ENCODE measurements at regions not wholly inside any gene's neighbourhood (a gene's known extent, or its start where the extent isn't known, plus 50 kb on each side); places are given as distances from the start of the nearest gene placed in this dataset.

- H3K4me1 ChIP-seq (ENCODE audit: insufficient read depth, low read length): peaks cover 10% of the 10 kb centered on the region
- H3K4me3 ChIP-seq (ENCODE audit: low read length): no peak overlapping the region
- H3K4me1 Mint-ChIP-seq: peaks cover 11 to 20% (median 17%) of the 10 kb centered on the region in 3 donors
- H3K36me3 Mint-ChIP-seq: no peaks in the 10 kb centered on the region
- POLR2A ChIA-PET: no interaction called here
- no peak overlapping the region for H3K27ac ChIP-seq (ENCODE audit: low read depth, low read length)
- H3K36me3 ChIP-seq (ENCODE audit: insufficient read depth, low read length): no peaks in the 10 kb centered on the region
- H3K27me3 ChIP-seq (ENCODE audit: insufficient read depth, low read length, poor library complexity, severe bottlenecking): no peaks in the 10 kb centered on the region
- peaks cover 0 to 1% of the 10 kb centered on the region in 2 donors for H3K27me3 Mint-ChIP-seq
- DNase-seq: no peak
- H3K9me3 Mint-ChIP-seq: peaks cover 0 to 1% (median 0%) of the 10 kb centered on the region in 5 donors
- no peak overlapping the region for H3K4me3 Mint-ChIP-seq
- H3K27ac Mint-ChIP-seq: peak overlapping the region in 1 of 8 donors; percentile 28
- H3K9me3 ChIP-seq (ENCODE audit: low read length): no peaks in the 10 kb centered on the region
- CTCF ChIA-PET: no interaction called here
Observed at GRCh38 chr15:87758794-87759418, 497.6 kb downstream of the NTRK3 start.

GRCh38 chr15:87757084-87757483, 499.5 kb downstream of the NTRK3 start:
- DNase-seq: no peak
- ChIA-PET CTCF (no interaction called here), POLR2A (no interaction called here)
- Mint-ChIP-seq H3K4me1 (peaks cover 8 to 14% (median 13%) of the 10 kb centered on the region in 3 donors), H3K9me3 (no peaks in the 10 kb centered on the region), H3K36me3 (no peaks in the 10 kb centered on the region), H3K4me3 (no peak overlapping the region), H3K27ac (no peak overlapping the region), H3K27me3 (peaks cover 0 to 1% of the 10 kb centered on the region in 2 donors)
- Histone ChIP-seq H3K27me3 (ENCODE audit: insufficient read depth, low read length, poor library complexity, severe bottlenecking) (no peaks in the 10 kb centered on the region), H3K9me3 (ENCODE audit: low read length) (no peaks in the 10 kb centered on the region), H3K27ac (ENCODE audit: low read depth, low read length) (no peak overlapping the region), H3K36me3 (ENCODE audit: insufficient read depth, low read length) (no peaks in the 10 kb centered on the region), H3K4me3 (ENCODE audit: low read length) (no peak overlapping the region), H3K4me1 (ENCODE audit: insufficient read depth, low read length) (peaks cover 3% of the 10 kb centered on the region)

GRCh38 chr15:87756072-87756471, 500.5 kb downstream of the NTRK3 start:
- H3K4me1 Mint-ChIP-seq: peaks cover 0 to 4% (median 3%) of the 10 kb centered on the region in 3 donors
- no peaks in the 10 kb centered on the region for H3K4me1 ChIP-seq (ENCODE audit: insufficient read depth, low read length)
- H3K36me3 Mint-ChIP-seq: no peaks in the 10 kb centered on the region
- no peak overlapping the region for H3K27ac ChIP-seq (ENCODE audit: low read depth, low read length)
- no peak for DNase-seq
- no peaks in the 10 kb centered on the region for H3K9me3 ChIP-seq (ENCODE audit: low read length)
- no peak overlapping the region for H3K4me3 Mint-ChIP-seq
- H3K4me3 ChIP-seq (ENCODE audit: low read length): no peak overlapping the region
- no peaks in the 10 kb centered on the region for H3K9me3 Mint-ChIP-seq
- H3K27me3 Mint-ChIP-seq: peaks cover 0 to 1% of the 10 kb centered on the region in 2 donors
- POLR2A ChIA-PET: no interaction called here
- H3K27me3 ChIP-seq (ENCODE audit: insufficient read depth, low read length, poor library complexity, severe bottlenecking): no peaks in the 10 kb centered on the region
- H3K27ac Mint-ChIP-seq: no peak overlapping the region
- no peaks in the 10 kb centered on the region for H3K36me3 ChIP-seq (ENCODE audit: insufficient read depth, low read length)
- CTCF ChIA-PET: no interaction called here

GRCh38 chr15:87755226-87755625, 501.3 kb downstream of the NTRK3 start:
- Mint-ChIP-seq H3K9me3 (no peaks in the 10 kb centered on the region), H3K4me3 (no peak overlapping the region), H3K4me1 (no peaks in the 10 kb centered on the region), H3K27me3 (peaks cover 0 to 1% of the 10 kb centered on the region in 2 donors), H3K27ac (no peak overlapping the region), H3K36me3 (no peaks in the 10 kb centered on the region)
- no peaks in the 10 kb centered on the region for H3K9me3 ChIP-seq (ENCODE audit: low read length)
- H3K27me3 ChIP-seq (ENCODE audit: insufficient read depth, low read length, poor library complexity, severe bottlenecking): no peaks in the 10 kb centered on the region
- H3K4me1 ChIP-seq (ENCODE audit: insufficient read depth, low read length): no peaks in the 10 kb centered on the region
- no peak overlapping the region for H3K4me3 ChIP-seq (ENCODE audit: low read length)
- ChIA-PET CTCF (no interaction called here), POLR2A (no interaction called here)
- DNase-seq: no peak
- H3K27ac ChIP-seq (ENCODE audit: low read depth, low read length): no peak overlapping the region
- H3K36me3 ChIP-seq (ENCODE audit: insufficient read depth, low read length): no peaks in the 10 kb centered on the region

- POLR2A ChIA-PET: interaction anchor here (0.7 kb wide), 1 partner anchor 1071 kb away, joined by 3 read pairs; no protein-coding TSS in a partner anchor
- no peak overlapping the region for H3K27ac ChIP-seq (ENCODE audit: low read depth, low read length)
- CTCF ChIA-PET: interaction anchor here (0.7 kb wide), 1 partner anchor 1837 kb away, joined by 3 read pairs; no protein-coding TSS in a partner anchor
Observed at GRCh38 chr15:87753539-87753938, 503.0 kb downstream of the NTRK3 start.

GRCh38 chr15:87752250-87752951, 504.1 kb downstream of the NTRK3 start:
- H3K27ac Mint-ChIP-seq: no peak overlapping the region
- Histone ChIP-seq H3K27ac (ENCODE audit: low read depth, low read length) (no peak overlapping the region), H3K4me1 (ENCODE audit: insufficient read depth, low read length) (no peaks in the 10 kb centered on the region), H3K36me3 (ENCODE audit: insufficient read depth, low read length) (no peaks in the 10 kb centered on the region), H3K27me3 (ENCODE audit: insufficient read depth, low read length, poor library complexity, severe bottlenecking) (no peaks in the 10 kb centered on the region), H3K4me3 (ENCODE audit: low read length) (no peak overlapping the region), H3K9me3 (ENCODE audit: low read length) (no peaks in the 10 kb centered on the region)
- H3K4me1 Mint-ChIP-seq: no peaks in the 10 kb centered on the region
- ChIA-PET CTCF (no interaction called here), POLR2A (no interaction called here)
- H3K36me3 Mint-ChIP-seq: no peaks in the 10 kb centered on the region
- no peaks in the 10 kb centered on the region for H3K9me3 Mint-ChIP-seq
- DNase-seq: no peak
- H3K27me3 Mint-ChIP-seq: peaks cover 0 to 2% of the 10 kb centered on the region in 2 donors
- H3K4me3 Mint-ChIP-seq: no peak overlapping the region

More at GRCh38 chr15:87753539-87753938, 503.0 kb downstream of the NTRK3 start:
- DNase-seq: no peak
- H3K27me3 Mint-ChIP-seq: peaks cover 0 to 3% of the 10 kb centered on the region in 2 donors
- no peaks in the 10 kb centered on the region for H3K4me1 ChIP-seq (ENCODE audit: insufficient read depth, low read length)
- no peaks in the 10 kb centered on the region for H3K9me3 Mint-ChIP-seq
- no peaks in the 10 kb centered on the region for H3K4me1 Mint-ChIP-seq
- H3K4me3 ChIP-seq (ENCODE audit: low read length): no peak overlapping the region
- no peaks in the 10 kb centered on the region for H3K36me3 ChIP-seq (ENCODE audit: insufficient read depth, low read length)
- no peaks in the 10 kb centered on the region for H3K27me3 ChIP-seq (ENCODE audit: insufficient read depth, low read length, poor library complexity, severe bottlenecking)
- H3K9me3 ChIP-seq (ENCODE audit: low read length): no peaks in the 10 kb centered on the region
- no peak overlapping the region for H3K4me3 Mint-ChIP-seq
- H3K36me3 Mint-ChIP-seq: no peaks in the 10 kb centered on the region
- H3K27ac Mint-ChIP-seq: no peak overlapping the region

GRCh38 chr15:87748483-87748882, 508.1 kb downstream of the NTRK3 start:
- H3K27me3 Mint-ChIP-seq: peaks cover 0 to 2% of the 10 kb centered on the region in 2 donors
- no peak overlapping the region for H3K27ac Mint-ChIP-seq
- H3K27ac ChIP-seq (ENCODE audit: low read depth, low read length): no peak overlapping the region
- H3K4me1 ChIP-seq (ENCODE audit: insufficient read depth, low read length): no peaks in the 10 kb centered on the region
- H3K36me3 Mint-ChIP-seq: no peaks in the 10 kb centered on the region
- no peak for DNase-seq
- H3K4me3 ChIP-seq (ENCODE audit: low read length): no peak overlapping the region
- H3K9me3 Mint-ChIP-seq: no peaks in the 10 kb centered on the region
- no peaks in the 10 kb centered on the region for H3K9me3 ChIP-seq (ENCODE audit: low read length)
- no peak overlapping the region for H3K4me3 Mint-ChIP-seq
- H3K36me3 ChIP-seq (ENCODE audit: insufficient read depth, low read length): no peaks in the 10 kb centered on the region
- CTCF ChIA-PET: no interaction called here
- no peaks in the 10 kb centered on the region for H3K4me1 Mint-ChIP-seq
- no peaks in the 10 kb centered on the region for H3K27me3 ChIP-seq (ENCODE audit: insufficient read depth, low read length, poor library complexity, severe bottlenecking)
- POLR2A ChIA-PET: no interaction called here

GRCh38 chr15:87747087-87747486, 509.5 kb downstream of the NTRK3 start:
- CTCF ChIA-PET: no interaction called here
- H3K4me3 Mint-ChIP-seq: no peak overlapping the region

More at GRCh38 chr15:87747087-87747486, 509.5 kb downstream of the NTRK3 start:
- Mint-ChIP-seq H3K4me1 (no peaks in the 10 kb centered on the region), H3K27me3 (peaks cover 0 to 2% of the 10 kb centered on the region in 2 donors), H3K9me3 (no peaks in the 10 kb centered on the region), H3K36me3 (no peaks in the 10 kb centered on the region), H3K27ac (no peak overlapping the region)
- no peaks in the 10 kb centered on the region for H3K27me3 ChIP-seq (ENCODE audit: insufficient read depth, low read length, poor library complexity, severe bottlenecking)
- no peak overlapping the region for H3K4me3 ChIP-seq (ENCODE audit: low read length)
- POLR2A ChIA-PET: no interaction called here
- H3K9me3 ChIP-seq (ENCODE audit: low read length): no peaks in the 10 kb centered on the region
- no peaks in the 10 kb centered on the region for H3K36me3 ChIP-seq (ENCODE audit: insufficient read depth, low read length)
- H3K4me1 ChIP-seq (ENCODE audit: insufficient read depth, low read length): no peaks in the 10 kb centered on the region
- no peak for DNase-seq
- H3K27ac ChIP-seq (ENCODE audit: low read depth, low read length): no peak overlapping the region
